GM12878 (cell line): ENCODE measurements at regions not wholly inside any gene's neighbourhood (a gene's known extent, or its start where the extent isn't known, plus 50 kb on each side); places are given as distances from the start of the nearest gene placed in this dataset. TPM values are rescaled to one million over a fixed set of nuclear protein-coding genes. Genes with fewer than 3 reads are reported as not detected.

Experiments
- small RNA-seq: library from RNA; depleted of rRNA; stranded (forward); fragments of <200 nt; gene quantifications from one replicate; pipeline ENCODE3, GENCODE V24; 2014

Small RNA genes lying in the stretch of these regions (small RNA-seq; reads per million reads assigned to genes)
- not detected for gene RF00019
- not detected for gene RNU6-40P
